HepG2 (cell line): ENCODE measurements at regions not wholly inside any gene's neighbourhood (a gene's known extent, or its start where the extent isn't known, plus 50 kb on each side); places are given as distances from the start of the nearest gene placed in this dataset.

Source experiments
- ATAC-seq: fragments of 200-7000 bp; cut with Tn5 transposase; 3 replicates; pipeline ENCODE4 v1.9.1; 2020; ENCODE audit warnings: mild to moderate bottlenecking, moderate library complexity
- BruUV-seq: library from RNA; stranded (reverse); fragments of 400-500 nt; replicated peaks from 2 replicates; lab custom pipeline; 2021; lab: Mats Ljungman, UMichigan
- CTCF ChIA-PET: fragments of 300-600 bp; formaldehyde crosslinking; extraction: SDS; loops from one replicate; lab custom pipeline; 2021; ENCODE audit warnings: low total read pairs, inconsistent platforms, low intra/inter-chr PET ratio; lab: Yijun Ruan, JAX
- POLR2A ChIA-PET: fragments of 350-600 bp; sonication (Branson Sonifier 250); formaldehyde crosslinking; loops from one replicate; lab custom pipeline; 2020; ENCODE audit warnings: antibody characterized with exemption, inconsistent platforms; lab: Yijun Ruan, JAX
- DNase-seq: peaks from one replicate; pipeline ENCODE4 v3.0.0-alpha.2; 2015; ENCODE audit warnings: low spot score
- FAIRE-seq: peaks from 3 replicates; lab custom pipeline; 2011; peaks lifted over from hg19 to GRCh38; lab: Jason Lieb, UNC
- H2AFZ ChIP-seq: one replicate; pipeline ENCODE4 v1.6.1; 2011; ENCODE audit warnings: low read length, inconsistent platforms
- H3K27ac ChIP-seq: fragments of 300-600 bp; 3 replicates; pipeline ENCODE4 v1.8.0; 2011; ENCODE audit warnings: mixed run types, mild to moderate bottlenecking, mixed read lengths, low read length, inconsistent platforms; ENCODE audit not compliant: insufficient read depth; ENCODE audit errors: extremely low read length
- H3K27me3 ChIP-seq, 2 experiments: fragments of 200-600 bp in 1 of 2; 2 replicates in 1 of 2; 3 replicates in 1 of 2; pipeline versions ENCODE4 v1.6.0 to v1.8.0; 2011; ENCODE audit warnings: low read length in 2 of 2, mild to moderate bottlenecking in 2 of 2, moderate library complexity in 2 of 2, inconsistent platforms in 1 of 2; ENCODE audit not compliant: insufficient read depth in 2 of 2, control insufficient read depth in 1 of 2
- H3K36me3 ChIP-seq, 2 experiments: fragments of 200-600 bp in 1 of 2; replicated peaks in 1 of 2; 2 replicates in 1 of 2; 3 replicates in 1 of 2; pipeline versions ENCODE4 v1.5.1 to v1.8.0; 2011; ENCODE audit warnings: low read length in 2 of 2, inconsistent platforms in 1 of 2; ENCODE audit not compliant: insufficient read depth in 2 of 2, control insufficient read depth in 1 of 2
- H3K4me1 ChIP-seq: 2 replicates; pipeline ENCODE4 v1.5.1; 2012; ENCODE audit warnings: low read length, inconsistent platforms; ENCODE audit not compliant: insufficient read depth
- H3K4me2 ChIP-seq: 2 replicates; pipeline ENCODE4 v1.6.0; 2011; ENCODE audit warnings: low read depth, low read length, inconsistent platforms
- H3K4me3 ChIP-seq, 3 experiments: fragments of 200-600 bp in 1 of 3; sonication (generic), shearing (Covaris generic) in 1 of 3; replicated peaks in 1 of 3; 2 replicates each; pipeline ENCODE4 v1.5.1; 2011 to 2016; ENCODE audit warnings: low read length in 3 of 3, inconsistent platforms in 2 of 3, low read depth in 2 of 3, mild to moderate bottlenecking in 2 of 3, control low read depth in 1 of 3, mixed read lengths in 1 of 3; ENCODE audit not compliant: insufficient read depth in 1 of 3
- H3K79me2 ChIP-seq: one replicate; pipeline ENCODE4 v1.6.1; 2011; ENCODE audit warnings: low read length, inconsistent platforms; ENCODE audit not compliant: insufficient read depth
- H3K9ac ChIP-seq: 2 replicates; pipeline ENCODE4 v1.6.0; 2011; ENCODE audit warnings: mild to moderate bottlenecking, low read depth, low read length, inconsistent platforms; ENCODE audit not compliant: insufficient read depth
- H3K9me3 ChIP-seq: 2 replicates; pipeline ENCODE4 v1.5.1; 2012; ENCODE audit warnings: mild to moderate bottlenecking, low read length
- H4K20me1 ChIP-seq: 2 replicates; pipeline ENCODE4 v1.6.0; 2011; ENCODE audit warnings: inconsistent platforms, mild to moderate bottlenecking, low read length, moderate library complexity; ENCODE audit not compliant: insufficient read depth
- GATAD1 ChIP-seq: IDR thresholded peaks from 2 replicates; pipeline ENCODE4 v1.6.1; 2016; ENCODE audit warnings: missing genetic modification reagents, missing compliant biosample characterization
- RFXAP ChIP-seq: sonication (generic); formaldehyde crosslinking; IDR thresholded peaks from 2 replicates; pipeline ENCODE4 v1.4.0; 2020; ENCODE audit warnings: missing genetic modification reagents, borderline replicate concordance
- TRIM24 ChIP-seq: sonication (generic); formaldehyde crosslinking; IDR thresholded peaks from 2 replicates; pipeline ENCODE4 v1.8.0; 2022; ENCODE audit warnings: mild to moderate bottlenecking, missing genetic modification reagents
- ZNF780A ChIP-seq: sonication (generic); formaldehyde crosslinking; IDR thresholded peaks from 2 replicates; pipeline ENCODE4 v1.8.0; 2022; ENCODE audit warnings: mild to moderate bottlenecking, missing genetic modification reagents, moderate library complexity
- WGBS: methylation state at CpG from one replicate; pipeline ENCODE4 v1.1.6; 2017; ENCODE audit warnings: low lambda C conversion rate; 5-methylcytosine and 5-hydroxymethylcytosine counted together
- in situ Hi-C: cut with HindIII; loops from 2 replicates; pipeline ENCODE4 v1.10.0; 2017; ENCODE audit warnings: low pct_unique_long_range_greater_than_20kb; ENCODE audit not compliant: extremely low pct_ligation_motif_present
- intact Hi-C: fragments of 100-400 bp; cut with micrococcal nuclease; formaldehyde crosslinking; loops from one replicate; pipeline ENCODE4 v1.10.0; 2022; ENCODE audit not compliant: unreplicated experiment
- TF ChIP-seq, protein P1 (sequence below): fragments of 450-650 bp; IDR thresholded peaks from 2 replicates; pipeline ENCODE4 v1.6.1; 2016
- TF ChIP-seq, protein P2 (sequence below): sonication (generic); formaldehyde crosslinking; IDR thresholded peaks from 2 replicates; pipeline ENCODE4 v1.4.0; 2020; ENCODE audit warnings: missing genetic modification reagents
- TF ChIP-seq, protein P3 (sequence below): sonication (generic); formaldehyde crosslinking; IDR thresholded peaks from 2 replicates; pipeline ENCODE4 v1.5.0; 2020; ENCODE audit warnings: mild to moderate bottlenecking, missing genetic modification reagents
- TF ChIP-seq, protein P4 (sequence below): IDR thresholded peaks from 2 replicates; pipeline ENCODE4 v1.6.1; 2016; ENCODE audit warnings: control low read depth
- TF ChIP-seq, protein P5 (sequence below): sonication (generic); formaldehyde crosslinking; IDR thresholded peaks from 2 replicates; pipeline ENCODE4 v1.8.0; 2022; ENCODE audit warnings: mild to moderate bottlenecking, missing genetic modification reagents, moderate library complexity
- TF ChIP-seq, protein P6 (sequence below): sonication (generic); formaldehyde crosslinking; conservative IDR thresholded peaks from 2 replicates; pipeline ENCODE4 v1.4.0; 2020; ENCODE audit warnings: missing genetic modification reagents

DNA sequence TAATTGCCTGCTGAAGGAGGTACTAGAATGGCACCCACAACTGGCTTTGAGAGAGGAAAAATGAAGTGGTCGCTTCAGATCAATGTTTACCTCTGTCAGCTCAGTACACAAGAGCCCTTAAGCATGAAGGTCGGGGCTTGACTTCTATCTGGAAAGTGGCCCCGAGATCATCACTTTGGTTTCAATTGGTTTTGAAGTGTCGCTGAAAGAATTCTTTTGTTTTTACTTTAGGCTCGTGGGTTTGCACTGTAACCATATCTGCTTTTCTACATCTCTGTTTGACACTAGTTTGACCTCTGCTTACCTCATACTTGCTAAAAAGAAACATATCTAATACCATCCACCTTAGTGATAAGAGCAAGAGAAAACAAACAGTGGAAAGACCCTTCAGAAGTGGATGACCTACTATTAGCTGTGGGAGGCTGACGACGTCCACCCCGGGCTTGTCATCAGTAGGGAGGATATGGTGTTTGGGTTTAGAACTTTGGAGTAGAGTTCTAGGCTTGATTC, 361.8 kb downstream of the GATA3 start:
- POLR2A ChIA-PET, result no interaction called here
- no peak for TF ChIP-seq GATAD1 (CRISPR knock-in tag)
- no peak for TF ChIP-seq RFXAP
- TF ChIP-seq ZNF780A (CRISPR knock-in tag), result no peak
- TF ChIP-seq, protein P1, sequence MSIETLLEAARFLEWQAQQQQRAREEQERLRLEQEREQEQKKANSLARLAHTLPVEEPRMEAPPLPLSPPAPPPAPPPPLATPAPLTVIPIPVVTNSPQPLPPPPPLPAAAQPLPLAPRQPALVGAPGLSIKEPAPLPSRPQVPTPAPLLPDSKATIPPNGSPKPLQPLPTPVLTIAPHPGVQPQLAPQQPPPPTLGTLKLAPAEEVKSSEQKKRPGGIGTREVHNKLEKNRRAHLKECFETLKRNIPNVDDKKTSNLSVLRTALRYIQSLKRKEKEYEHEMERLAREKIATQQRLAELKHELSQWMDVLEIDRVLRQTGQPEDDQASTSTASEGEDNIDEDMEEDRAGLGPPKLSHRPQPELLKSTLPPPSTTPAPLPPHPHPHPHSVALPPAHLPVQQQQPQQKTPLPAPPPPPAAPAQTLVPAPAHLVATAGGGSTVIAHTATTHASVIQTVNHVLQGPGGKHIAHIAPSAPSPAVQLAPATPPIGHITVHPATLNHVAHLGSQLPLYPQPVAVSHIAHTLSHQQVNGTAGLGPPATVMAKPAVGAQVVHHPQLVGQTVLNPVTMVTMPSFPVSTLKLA, result no peak
- TF ChIP-seq, protein P2, sequence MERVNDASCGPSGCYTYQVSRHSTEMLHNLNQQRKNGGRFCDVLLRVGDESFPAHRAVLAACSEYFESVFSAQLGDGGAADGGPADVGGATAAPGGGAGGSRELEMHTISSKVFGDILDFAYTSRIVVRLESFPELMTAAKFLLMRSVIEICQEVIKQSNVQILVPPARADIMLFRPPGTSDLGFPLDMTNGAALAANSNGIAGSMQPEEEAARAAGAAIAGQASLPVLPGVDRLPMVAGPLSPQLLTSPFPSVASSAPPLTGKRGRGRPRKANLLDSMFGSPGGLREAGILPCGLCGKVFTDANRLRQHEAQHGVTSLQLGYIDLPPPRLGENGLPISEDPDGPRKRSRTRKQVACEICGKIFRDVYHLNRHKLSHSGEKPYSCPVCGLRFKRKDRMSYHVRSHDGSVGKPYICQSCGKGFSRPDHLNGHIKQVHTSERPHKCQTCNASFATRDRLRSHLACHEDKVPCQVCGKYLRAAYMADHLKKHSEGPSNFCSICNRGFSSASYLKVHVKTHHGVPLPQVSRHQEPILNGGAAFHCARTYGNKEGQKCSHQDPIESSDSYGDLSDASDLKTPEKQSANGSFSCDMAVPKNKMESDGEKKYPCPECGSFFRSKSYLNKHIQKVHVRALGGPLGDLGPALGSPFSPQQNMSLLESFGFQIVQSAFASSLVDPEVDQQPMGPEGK, result no peak
- TF ChIP-seq, protein P3, sequence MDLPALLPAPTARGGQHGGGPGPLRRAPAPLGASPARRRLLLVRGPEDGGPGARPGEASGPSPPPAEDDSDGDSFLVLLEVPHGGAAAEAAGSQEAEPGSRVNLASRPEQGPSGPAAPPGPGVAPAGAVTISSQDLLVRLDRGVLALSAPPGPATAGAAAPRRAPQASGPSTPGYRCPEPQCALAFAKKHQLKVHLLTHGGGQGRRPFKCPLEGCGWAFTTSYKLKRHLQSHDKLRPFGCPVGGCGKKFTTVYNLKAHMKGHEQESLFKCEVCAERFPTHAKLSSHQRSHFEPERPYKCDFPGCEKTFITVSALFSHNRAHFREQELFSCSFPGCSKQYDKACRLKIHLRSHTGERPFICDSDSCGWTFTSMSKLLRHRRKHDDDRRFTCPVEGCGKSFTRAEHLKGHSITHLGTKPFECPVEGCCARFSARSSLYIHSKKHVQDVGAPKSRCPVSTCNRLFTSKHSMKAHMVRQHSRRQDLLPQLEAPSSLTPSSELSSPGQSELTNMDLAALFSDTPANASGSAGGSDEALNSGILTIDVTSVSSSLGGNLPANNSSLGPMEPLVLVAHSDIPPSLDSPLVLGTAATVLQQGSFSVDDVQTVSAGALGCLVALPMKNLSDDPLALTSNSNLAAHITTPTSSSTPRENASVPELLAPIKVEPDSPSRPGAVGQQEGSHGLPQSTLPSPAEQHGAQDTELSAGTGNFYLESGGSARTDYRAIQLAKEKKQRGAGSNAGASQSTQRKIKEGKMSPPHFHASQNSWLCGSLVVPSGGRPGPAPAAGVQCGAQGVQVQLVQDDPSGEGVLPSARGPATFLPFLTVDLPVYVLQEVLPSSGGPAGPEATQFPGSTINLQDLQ (CRISPR knock-in tag), result no peak
- TF ChIP-seq, protein P4, sequence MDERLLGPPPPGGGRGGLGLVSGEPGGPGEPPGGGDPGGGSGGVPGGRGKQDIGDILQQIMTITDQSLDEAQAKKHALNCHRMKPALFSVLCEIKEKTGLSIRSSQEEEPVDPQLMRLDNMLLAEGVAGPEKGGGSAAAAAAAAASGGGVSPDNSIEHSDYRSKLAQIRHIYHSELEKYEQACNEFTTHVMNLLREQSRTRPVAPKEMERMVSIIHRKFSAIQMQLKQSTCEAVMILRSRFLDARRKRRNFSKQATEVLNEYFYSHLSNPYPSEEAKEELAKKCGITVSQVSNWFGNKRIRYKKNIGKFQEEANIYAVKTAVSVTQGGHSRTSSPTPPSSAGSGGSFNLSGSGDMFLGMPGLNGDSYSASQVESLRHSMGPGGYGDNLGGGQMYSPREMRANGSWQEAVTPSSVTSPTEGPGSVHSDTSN (CRISPR knock-in tag), result no peak
- TF ChIP-seq, protein P5, sequence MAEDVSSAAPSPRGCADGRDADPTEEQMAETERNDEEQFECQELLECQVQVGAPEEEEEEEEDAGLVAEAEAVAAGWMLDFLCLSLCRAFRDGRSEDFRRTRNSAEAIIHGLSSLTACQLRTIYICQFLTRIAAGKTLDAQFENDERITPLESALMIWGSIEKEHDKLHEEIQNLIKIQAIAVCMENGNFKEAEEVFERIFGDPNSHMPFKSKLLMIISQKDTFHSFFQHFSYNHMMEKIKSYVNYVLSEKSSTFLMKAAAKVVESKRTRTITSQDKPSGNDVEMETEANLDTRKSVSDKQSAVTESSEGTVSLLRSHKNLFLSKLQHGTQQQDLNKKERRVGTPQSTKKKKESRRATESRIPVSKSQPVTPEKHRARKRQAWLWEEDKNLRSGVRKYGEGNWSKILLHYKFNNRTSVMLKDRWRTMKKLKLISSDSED (CRISPR knock-in tag), result no peak
- TF ChIP-seq, protein P6, sequence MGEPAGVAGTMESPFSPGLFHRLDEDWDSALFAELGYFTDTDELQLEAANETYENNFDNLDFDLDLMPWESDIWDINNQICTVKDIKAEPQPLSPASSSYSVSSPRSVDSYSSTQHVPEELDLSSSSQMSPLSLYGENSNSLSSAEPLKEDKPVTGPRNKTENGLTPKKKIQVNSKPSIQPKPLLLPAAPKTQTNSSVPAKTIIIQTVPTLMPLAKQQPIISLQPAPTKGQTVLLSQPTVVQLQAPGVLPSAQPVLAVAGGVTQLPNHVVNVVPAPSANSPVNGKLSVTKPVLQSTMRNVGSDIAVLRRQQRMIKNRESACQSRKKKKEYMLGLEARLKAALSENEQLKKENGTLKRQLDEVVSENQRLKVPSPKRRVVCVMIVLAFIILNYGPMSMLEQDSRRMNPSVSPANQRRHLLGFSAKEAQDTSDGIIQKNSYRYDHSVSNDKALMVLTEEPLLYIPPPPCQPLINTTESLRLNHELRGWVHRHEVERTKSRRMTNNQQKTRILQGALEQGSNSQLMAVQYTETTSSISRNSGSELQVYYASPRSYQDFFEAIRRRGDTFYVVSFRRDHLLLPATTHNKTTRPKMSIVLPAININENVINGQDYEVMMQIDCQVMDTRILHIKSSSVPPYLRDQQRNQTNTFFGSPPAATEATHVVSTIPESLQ (CRISPR knock-in tag), result no peak
- TF ChIP-seq TRIM24 (CRISPR knock-in tag), result no peak
- TF ChIP-seq, all 625 proteins: peak for 0
- H3K36me3 ChIP-seq, result no peaks in the 10 kb centered on the region
- no peaks in the 10 kb centered on the region for H4K20me1 ChIP-seq
- H3K4me2 ChIP-seq, result no peak overlapping the region
- no TSS peak for BruUV-seq
- H3K9ac ChIP-seq, result no peak overlapping the region
- no peaks in the 10 kb centered on the region; a peak in 1 of 5 replicates for H3K27me3 ChIP-seq
- H3K79me2 ChIP-seq, result no peaks in the 10 kb centered on the region
- CTCF ChIA-PET, result no interaction called here
- intact Hi-C loops (no loop called here), in situ Hi-C loops (no loop called here)
- no peak overlapping the region for H3K27ac ChIP-seq
- no peaks in the 10 kb centered on the region for H3K4me1 ChIP-seq
- no peaks in the 10 kb centered on the region for H3K9me3 ChIP-seq
- no peak overlapping the region for H3K4me3 ChIP-seq
- FAIRE-seq, result no peak
- 0% methylated on average over 8 of the region's 8 CpGs for WGBS
- no peak for DNase-seq
- H2AFZ ChIP-seq, result no peak overlapping the region
- no peak for ATAC-seq
